ENCODE measurements at regions not wholly inside any gene's neighbourhood (a gene's known extent, or its start where the extent isn't known, plus 50 kb on each side); places are given as distances from the start of the nearest gene placed in this dataset.

DNA sequence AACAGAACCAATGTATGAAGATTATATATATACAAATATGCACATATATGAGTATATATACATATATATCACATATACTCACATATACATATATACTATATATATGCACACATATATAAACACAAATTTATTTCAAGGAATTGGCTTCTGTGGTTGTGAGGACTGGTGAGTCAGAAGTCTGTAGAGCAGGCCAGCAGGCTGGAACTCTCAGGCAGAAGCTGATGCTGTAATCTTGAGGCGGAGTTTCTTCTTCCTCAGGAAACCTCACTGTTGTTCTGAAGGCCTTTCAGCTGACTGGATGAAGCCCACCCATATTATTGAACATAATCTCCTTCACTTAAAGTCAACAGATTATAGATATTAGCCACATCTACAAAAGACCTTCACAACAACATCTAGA is 143.9 kb upstream of the CREB1 start:
- DNase-seq: no peak
- Mint-ChIP-seq H3K27me3 (peaks cover 0 to 1% of the 10 kb centered on the region in 2 donors), H3K27ac (no peak overlapping the region), H3K4me3 (no peak overlapping the region), H3K4me1 (no peaks in the 10 kb centered on the region), H3K9me3 (peaks cover 0 to 28% (median 14%) of the 10 kb centered on the region in 8 donors), H3K36me3 (peaks cover 3 to 4% of the 10 kb centered on the region in 2 donors)
- ChIA-PET POLR2A (ENCODE audit: partially characterized antibody) (no interaction called here), CTCF (ENCODE audit: partially characterized antibody) (no interaction called here)
- intact Hi-C loops (cut with micrococcal nuclease): no loop called here
- no peak overlapping the region for H3K27ac ChIP-seq (ENCODE audit: low read depth, low read length)
- no peak overlapping the region for H3K4me3 ChIP-seq (ENCODE audit: low read length in 2 of 2)
- H3K27me3 ChIP-seq (ENCODE audit: insufficient read depth, low read length): no peaks in the 10 kb centered on the region
- H3K9me3 ChIP-seq (ENCODE audit: control insufficient read depth in 1 of 2, low read length in 2 of 2): no peaks in the 10 kb centered on the region
- H3K36me3 ChIP-seq (ENCODE audit: insufficient read depth, low read length): no peaks in the 10 kb centered on the region
- H3K4me1 ChIP-seq (ENCODE audit: insufficient read depth, low read length): no peaks in the 10 kb centered on the region

DNA sequence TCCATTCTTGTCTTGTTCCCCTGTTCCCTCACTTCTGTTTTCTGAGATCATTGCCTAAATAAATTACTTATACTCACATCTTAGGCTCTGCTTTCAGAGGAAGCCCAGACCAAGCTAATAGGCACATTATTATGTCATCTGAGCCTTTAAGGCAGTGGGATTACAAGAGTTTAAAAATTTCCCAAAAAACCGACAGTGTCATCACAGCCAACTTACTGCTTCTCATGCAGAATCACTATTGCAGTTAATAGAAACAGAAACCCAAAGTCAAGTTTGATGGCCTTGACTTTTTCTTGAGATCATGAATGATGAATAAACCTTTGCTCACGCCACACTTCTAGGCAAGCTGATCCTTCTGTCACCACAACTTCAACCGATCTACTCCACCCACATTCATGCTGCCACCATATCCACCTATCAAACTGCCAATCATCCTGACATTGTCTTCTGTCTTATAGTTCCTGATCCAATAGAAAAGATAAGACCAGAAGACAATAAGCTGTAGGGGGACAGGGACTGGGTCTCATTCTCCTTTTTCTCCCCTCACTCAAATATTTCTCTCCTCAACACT is 142.7 kb upstream of the CREB1 start:
- no peak overlapping the region for H3K27ac Mint-ChIP-seq
- H3K4me3 Mint-ChIP-seq: no peak overlapping the region
- Histone ChIP-seq H3K36me3 (ENCODE audit: insufficient read depth, low read length) (no peaks in the 10 kb centered on the region), H3K9me3 (ENCODE audit: control insufficient read depth in 1 of 2, low read length in 2 of 2) (no peaks in the 10 kb centered on the region), H3K4me1 (ENCODE audit: insufficient read depth, low read length) (no peaks in the 10 kb centered on the region), H3K27me3 (ENCODE audit: insufficient read depth, low read length) (no peaks in the 10 kb centered on the region), H3K27ac (ENCODE audit: low read depth, low read length) (no peak overlapping the region), H3K4me3 (ENCODE audit: low read length in 2 of 2) (no peak overlapping the region)
- intact Hi-C loops (cut with micrococcal nuclease): no loop called here
- ChIA-PET POLR2A (ENCODE audit: partially characterized antibody) (no interaction called here), CTCF (ENCODE audit: partially characterized antibody) (no interaction called here)
- peaks cover 0 to 19% (median 7%) of the 10 kb centered on the region in 8 donors for H3K9me3 Mint-ChIP-seq
- H3K27me3 Mint-ChIP-seq: peaks cover 0 to 1% of the 10 kb centered on the region in 2 donors
- no peak for DNase-seq
- no peaks in the 10 kb centered on the region for H3K36me3 Mint-ChIP-seq
- no peaks in the 10 kb centered on the region for H3K4me1 Mint-ChIP-seq

DNA sequence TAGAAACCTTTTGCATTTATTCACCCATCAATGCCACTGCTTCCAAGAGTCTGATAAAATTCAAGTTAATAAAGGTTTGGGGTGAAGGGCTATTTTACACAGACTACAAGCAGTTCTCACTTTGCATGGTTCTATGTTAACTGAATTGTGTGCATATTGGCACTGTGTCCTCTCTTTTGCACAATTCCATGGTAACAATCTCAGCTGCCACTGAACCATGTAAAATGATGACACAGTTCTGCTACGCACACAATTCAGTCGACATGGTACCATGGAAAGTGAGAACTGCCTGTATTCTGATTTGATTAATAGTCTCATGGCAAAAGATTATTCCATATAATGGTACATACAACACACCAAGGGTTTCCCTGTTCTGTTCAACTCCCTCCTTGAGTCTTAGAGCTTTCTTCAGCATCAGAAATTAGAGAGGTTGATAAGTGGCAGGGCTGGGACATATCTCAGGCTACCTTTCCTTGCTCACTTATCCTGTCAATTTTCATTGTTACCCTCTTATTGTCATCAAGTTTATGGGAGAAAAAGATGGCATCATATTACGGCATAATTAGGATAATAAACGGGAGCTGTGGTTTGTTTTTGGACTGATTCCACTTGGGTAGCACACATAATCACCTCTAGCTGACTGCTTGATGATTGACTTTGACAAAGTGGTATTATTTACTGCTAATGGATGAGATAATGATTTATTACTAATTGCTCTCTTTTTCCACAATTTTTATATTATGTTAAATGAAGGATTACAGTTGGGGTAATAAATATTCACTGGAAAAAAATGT is 139.3 kb upstream of the CREB1 start:
- H3K27me3 ChIP-seq (ENCODE audit: insufficient read depth, low read length): no peaks in the 10 kb centered on the region
- H3K4me3 ChIP-seq (ENCODE audit: low read length in 2 of 2): no peak overlapping the region
- Mint-ChIP-seq H3K27ac (no peak overlapping the region), H3K36me3 (no peaks in the 10 kb centered on the region), H3K27me3 (peaks cover 2 to 3% of the 10 kb centered on the region in 2 donors), H3K4me3 (no peak overlapping the region), H3K9me3 (peaks cover 0 to 4% (median 0%) of the 10 kb centered on the region in 8 donors), H3K4me1 (no peaks in the 10 kb centered on the region)
- no peak for DNase-seq
- H3K27ac ChIP-seq (ENCODE audit: low read depth, low read length): no peak overlapping the region
- no peaks in the 10 kb centered on the region for H3K4me1 ChIP-seq (ENCODE audit: insufficient read depth, low read length)
- POLR2A ChIA-PET (ENCODE audit: partially characterized antibody): no interaction called here
- no peaks in the 10 kb centered on the region for H3K9me3 ChIP-seq (ENCODE audit: control insufficient read depth in 1 of 2, low read length in 2 of 2)
- CTCF ChIA-PET (ENCODE audit: partially characterized antibody): no interaction called here
- intact Hi-C loops (cut with micrococcal nuclease): no loop called here
- no peaks in the 10 kb centered on the region for H3K36me3 ChIP-seq (ENCODE audit: insufficient read depth, low read length)

DNA sequence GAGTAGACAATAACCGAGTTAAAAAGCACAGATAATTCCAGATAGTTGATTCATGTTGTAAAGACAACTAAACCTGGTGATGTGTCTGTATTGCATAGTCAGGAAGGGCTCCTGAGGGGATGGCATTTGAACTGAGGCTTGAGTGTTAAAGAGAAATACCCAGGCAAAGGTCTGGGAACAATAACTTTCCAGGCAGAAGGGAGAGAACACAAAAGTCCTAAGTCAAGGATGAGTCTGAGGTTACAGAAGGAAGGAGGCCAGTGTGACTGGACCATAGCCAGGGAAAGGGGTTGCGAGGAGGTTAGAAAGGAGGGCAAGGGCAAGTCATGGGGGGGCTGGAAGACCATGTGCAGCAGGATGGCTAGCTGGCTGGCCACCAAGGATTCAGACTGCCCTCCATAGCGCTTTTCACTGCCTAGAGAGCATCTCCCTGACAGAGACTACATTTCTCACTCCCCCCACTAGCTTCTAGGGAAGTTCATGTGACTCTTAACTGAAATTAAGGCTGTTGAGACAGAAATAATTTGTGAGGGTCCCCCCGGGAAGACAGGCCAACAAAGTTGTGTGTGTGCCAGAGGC is 135.5 kb upstream of the CREB1 start:
- no peak overlapping the region for H3K4me3 Mint-ChIP-seq
- Histone ChIP-seq H3K36me3 (ENCODE audit: insufficient read depth, low read length) (no peaks in the 10 kb centered on the region), H3K27ac (ENCODE audit: low read depth, low read length) (no peak overlapping the region), H3K4me1 (ENCODE audit: insufficient read depth, low read length) (no peaks in the 10 kb centered on the region), H3K4me3 (ENCODE audit: low read length in 2 of 2) (no peak overlapping the region), H3K27me3 (ENCODE audit: insufficient read depth, low read length) (no peaks in the 10 kb centered on the region), H3K9me3 (ENCODE audit: control insufficient read depth in 1 of 2, low read length in 2 of 2) (no peaks in the 10 kb centered on the region)
- peaks cover 2 to 3% of the 10 kb centered on the region in 2 donors for H3K27me3 Mint-ChIP-seq
- peaks cover 0 to 5% (median 0%) of the 10 kb centered on the region in 8 donors for H3K9me3 Mint-ChIP-seq
- intact Hi-C loops (cut with micrococcal nuclease): no loop called here
- ChIA-PET CTCF (ENCODE audit: partially characterized antibody) (no interaction called here), POLR2A (ENCODE audit: partially characterized antibody) (no interaction called here)
- peak overlapping the region in 1 of 7 donors; percentile 58 for H3K27ac Mint-ChIP-seq
- H3K4me1 Mint-ChIP-seq: no peaks in the 10 kb centered on the region
- H3K36me3 Mint-ChIP-seq: no peaks in the 10 kb centered on the region
- DNase-seq: no peak

DNA sequence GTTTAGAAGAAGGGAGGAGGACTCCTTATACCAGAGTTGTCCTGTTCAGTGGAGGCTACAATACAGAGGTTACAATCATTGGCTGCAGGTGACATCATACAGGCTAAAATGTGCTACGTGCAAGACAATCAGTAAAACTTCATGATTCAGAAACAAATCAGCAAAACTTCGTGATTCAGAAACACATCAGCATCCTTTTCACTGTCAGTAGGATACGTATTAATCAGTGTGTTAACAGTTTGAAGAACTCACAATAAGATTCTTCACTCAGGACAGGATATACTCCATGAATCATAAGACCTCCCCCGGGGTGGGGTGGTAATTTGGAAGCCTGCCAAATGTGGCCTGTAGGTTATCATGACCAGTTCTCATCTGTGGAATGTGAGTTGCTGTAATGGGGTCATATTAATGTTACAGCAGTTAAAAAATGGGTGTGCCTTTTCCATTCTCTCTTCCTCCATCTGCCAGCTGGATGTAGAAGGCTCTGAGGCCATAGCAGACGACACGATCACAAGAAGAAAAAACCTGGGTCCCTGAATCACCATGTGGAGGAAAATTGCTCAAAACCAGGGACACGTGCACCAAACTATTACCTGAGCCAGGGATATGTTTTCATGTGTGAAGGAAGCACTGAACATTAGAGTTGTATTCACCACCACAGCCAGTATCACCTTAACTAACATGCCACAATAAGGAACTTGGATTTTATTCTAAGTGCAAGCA is 134.8 kb upstream of the CREB1 start:
- CTCF ChIA-PET (ENCODE audit: partially characterized antibody): no interaction called here
- no peak overlapping the region for H3K27ac Mint-ChIP-seq
- H3K36me3 Mint-ChIP-seq: no peaks in the 10 kb centered on the region
- Histone ChIP-seq H3K9me3 (ENCODE audit: control insufficient read depth in 1 of 2, low read length in 2 of 2) (no peaks in the 10 kb centered on the region), H3K36me3 (ENCODE audit: insufficient read depth, low read length) (no peaks in the 10 kb centered on the region), H3K27me3 (ENCODE audit: insufficient read depth, low read length) (no peaks in the 10 kb centered on the region), H3K4me3 (ENCODE audit: low read length in 2 of 2) (no peak overlapping the region), H3K27ac (ENCODE audit: low read depth, low read length) (no peak overlapping the region), H3K4me1 (ENCODE audit: insufficient read depth, low read length) (no peaks in the 10 kb centered on the region)
- no peak overlapping the region for H3K4me3 Mint-ChIP-seq
- no peak for DNase-seq
- POLR2A ChIA-PET (ENCODE audit: partially characterized antibody): no interaction called here
- intact Hi-C loops (cut with micrococcal nuclease): no loop called here
- peaks cover 2 to 3% of the 10 kb centered on the region in 2 donors for H3K27me3 Mint-ChIP-seq
- no peaks in the 10 kb centered on the region for H3K4me1 Mint-ChIP-seq
- H3K9me3 Mint-ChIP-seq: peaks cover 0 to 5% (median 0%) of the 10 kb centered on the region in 8 donors

DNA sequence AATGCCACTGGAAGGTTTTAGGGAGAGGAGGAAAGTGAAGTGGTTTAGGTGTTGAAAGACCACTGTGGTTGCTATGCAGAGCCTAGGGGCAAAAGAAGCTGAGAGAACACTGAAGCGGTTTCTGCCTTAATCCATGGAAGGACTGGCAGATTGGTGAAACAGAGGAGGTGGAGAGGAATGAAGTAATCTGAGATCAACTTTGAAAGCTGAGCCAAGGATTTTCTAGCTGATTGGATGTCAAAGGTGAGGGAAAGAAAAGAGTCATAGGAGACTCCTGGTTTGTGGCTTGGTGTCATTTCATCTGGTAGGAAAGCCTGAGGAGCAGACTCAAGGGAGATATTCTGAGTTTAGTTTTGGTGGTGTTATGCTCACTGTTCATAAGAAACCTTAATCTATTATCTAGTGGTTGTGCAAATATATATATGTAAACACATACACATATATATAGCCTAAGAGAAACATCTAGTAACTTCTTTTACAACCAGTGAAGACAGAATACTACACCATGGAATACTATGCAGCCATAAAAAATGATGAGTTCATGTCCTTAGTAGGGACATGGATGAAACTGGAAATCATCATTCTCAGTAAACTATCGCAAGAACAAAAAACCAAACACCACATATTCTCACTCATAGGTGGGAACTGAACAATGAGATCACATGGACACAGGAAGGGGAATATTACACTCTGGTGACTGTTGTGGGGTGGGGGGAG is 134.1 kb upstream of the CREB1 start:
- H3K4me3 ChIP-seq (ENCODE audit: low read length in 2 of 2): no peak overlapping the region
- no peak overlapping the region for H3K27ac ChIP-seq (ENCODE audit: low read depth, low read length)
- no peaks in the 10 kb centered on the region for H3K9me3 ChIP-seq (ENCODE audit: control insufficient read depth in 1 of 2, low read length in 2 of 2)
- no peaks in the 10 kb centered on the region for H3K36me3 ChIP-seq (ENCODE audit: insufficient read depth, low read length)
- ChIA-PET POLR2A (ENCODE audit: partially characterized antibody) (no interaction called here), CTCF (ENCODE audit: partially characterized antibody) (no interaction called here)
- no peak for DNase-seq
- no peaks in the 10 kb centered on the region for H3K4me1 Mint-ChIP-seq
- peaks cover 0 to 5% (median 1%) of the 10 kb centered on the region in 8 donors for H3K9me3 Mint-ChIP-seq
- no peak overlapping the region for H3K4me3 Mint-ChIP-seq
- H3K27ac Mint-ChIP-seq: no peak overlapping the region
- no peaks in the 10 kb centered on the region for H3K4me1 ChIP-seq (ENCODE audit: insufficient read depth, low read length)
- H3K27me3 Mint-ChIP-seq: peaks cover 2 to 3% of the 10 kb centered on the region in 2 donors
- H3K27me3 ChIP-seq (ENCODE audit: insufficient read depth, low read length): no peaks in the 10 kb centered on the region
- intact Hi-C loops (cut with micrococcal nuclease): no loop called here
- H3K36me3 Mint-ChIP-seq: no peaks in the 10 kb centered on the region
